ENCODE measurements at regions not wholly inside any gene's neighbourhood (a gene's known extent, or its start where the extent isn't known, plus 50 kb on each side); places are given as distances from the start of the nearest gene placed in this dataset.
"Not testable (repeated sequence)": the region's sequence is repeated elsewhere in the genome, so short reads cannot be mapped to it uniquely, and the experiment has no call there.

DNA sequence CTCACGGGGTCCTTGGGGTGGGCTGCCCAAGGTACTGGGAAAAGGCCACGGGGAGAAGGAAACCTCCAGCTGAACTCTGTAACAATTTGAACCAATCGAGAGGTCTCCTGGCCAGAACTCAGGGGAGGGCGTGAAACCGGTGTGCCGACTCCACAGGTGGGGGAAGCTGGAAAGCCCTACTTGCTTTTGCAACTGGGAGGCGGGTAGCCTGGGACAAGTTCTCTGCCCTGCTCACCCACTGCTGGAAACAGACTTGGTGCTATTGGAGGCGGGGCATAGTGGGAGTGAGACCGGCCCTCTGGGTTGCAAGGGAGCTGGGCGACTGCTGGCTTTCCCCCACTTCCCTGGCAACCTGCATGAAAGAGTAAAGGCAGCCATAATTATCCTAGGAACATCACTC lies 73.2 kb upstream of the SLIT3 start:
- WGBS = 86% methylated on average over 10 of the region's 10 CpGs

DNA sequence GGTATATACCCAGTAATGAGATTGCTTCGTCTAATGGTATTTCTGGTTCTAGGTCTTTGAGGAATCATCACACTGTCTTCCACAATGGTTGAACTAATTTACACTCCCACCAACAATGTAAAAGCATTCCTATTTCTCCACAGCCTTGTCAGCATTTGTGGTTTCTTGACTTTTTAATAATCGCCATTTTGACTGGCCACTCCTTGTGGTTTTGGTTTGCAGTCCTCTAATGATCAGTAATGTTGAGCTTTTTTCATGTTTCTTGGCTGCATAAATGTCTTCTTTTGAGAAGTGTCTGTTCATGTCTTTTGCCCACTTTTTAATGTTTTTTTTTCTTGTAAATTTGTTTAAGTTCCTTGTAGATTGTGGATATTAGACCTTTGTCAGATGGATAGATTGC lies 70.9 kb upstream of the SLIT3 start:
- not testable (repeated sequence) for H3K4me1 ChIP-seq; H3K36me3 ChIP-seq; H3K27me3 ChIP-seq; H3K9me3 ChIP-seq; H3K27ac ChIP-seq; H3K4me3 ChIP-seq; DNase-seq (ENCODE audit: low spot score in 2 of 2)
- WGBS = 84% methylated on average over 2 of the region's 2 CpGs

More for the DNA sequence above, 73.2 kb upstream of the SLIT3 start:
- Histone ChIP-seq H3K36me3 (no peaks in the 10 kb centered on the region), H3K27ac (no peak overlapping the region), H3K9me3 (no peaks in the 10 kb centered on the region), H3K27me3 (no peaks in the 10 kb centered on the region), H3K4me1 (no peaks in the 10 kb centered on the region), H3K4me3 (no peak overlapping the region)
- TF ChIP-seq EP300 (IDR thresholded peaks at IDR 0.05) (no peak), POLR2A (IDR thresholded peaks at IDR 0.05) (no peak), CTCF (IDR thresholded peaks at IDR 0.05) (no peak), POLR2AphosphoS5 (IDR thresholded peaks at IDR 0.05) (no peak)
- DNase-seq (ENCODE audit: low spot score in 2 of 2) = no peak

GRCh38 chr5:169369130-169369529 lies 68.2 kb upstream of the SLIT3 start:
- Histone ChIP-seq H3K9me3 (no peaks in the 10 kb centered on the region), H3K4me3 (no peak overlapping the region), H3K36me3 (no peaks in the 10 kb centered on the region), H3K4me1 (no peaks in the 10 kb centered on the region), H3K27ac (no peak overlapping the region), H3K27me3 (no peaks in the 10 kb centered on the region)
- TF ChIP-seq EP300 (IDR thresholded peaks at IDR 0.05) (no peak), POLR2A (IDR thresholded peaks at IDR 0.05) (no peak), POLR2AphosphoS5 (IDR thresholded peaks at IDR 0.05) (no peak), CTCF (IDR thresholded peaks at IDR 0.05) (no peak)
- DNase-seq (ENCODE audit: low spot score in 2 of 2) = no peak
- WGBS = 75% methylated on average over 3 of the region's 3 CpGs

- Histone ChIP-seq H3K36me3 (no peaks in the 10 kb centered on the region), H3K9me3 (no peaks in the 10 kb centered on the region), H3K4me1 (no peaks in the 10 kb centered on the region), H3K27ac (no peak overlapping the region), H3K27me3 (no peaks in the 10 kb centered on the region), H3K4me3 (no peak overlapping the region)
- WGBS = 84% methylated on average over 2 of the region's 2 CpGs
- no peak for DNase-seq (ENCODE audit: low spot score in 2 of 2)
- no peak for TF ChIP-seq EP300 (IDR thresholded peaks at IDR 0.05)
- TF ChIP-seq POLR2A (IDR thresholded peaks at IDR 0.05) = no peak
- TF ChIP-seq CTCF (IDR thresholded peaks at IDR 0.05) = no peak
- no peak for TF ChIP-seq POLR2AphosphoS5 (IDR thresholded peaks at IDR 0.05)
Observed at GRCh38 chr5:169367861-169368260, 66.9 kb upstream of the SLIT3 start.

GRCh38 chr5:169357291-169357690 lies 56.4 kb upstream of the SLIT3 start:
- Histone ChIP-seq H3K4me1 (no peaks in the 10 kb centered on the region), H3K27ac (no peak overlapping the region), H3K27me3 (no peaks in the 10 kb centered on the region), H3K4me3 (no peak overlapping the region), H3K9me3 (no peaks in the 10 kb centered on the region), H3K36me3 (no peaks in the 10 kb centered on the region)
- TF ChIP-seq POLR2AphosphoS5 (IDR thresholded peaks at IDR 0.05) (no peak), CTCF (IDR thresholded peaks at IDR 0.05) (no peak), EP300 (IDR thresholded peaks at IDR 0.05) (no peak), POLR2A (IDR thresholded peaks at IDR 0.05) (no peak)
- no peak for DNase-seq (ENCODE audit: low spot score in 2 of 2)
- WGBS = 87% methylated on average over 1 of the region's 1 CpG

DNA sequence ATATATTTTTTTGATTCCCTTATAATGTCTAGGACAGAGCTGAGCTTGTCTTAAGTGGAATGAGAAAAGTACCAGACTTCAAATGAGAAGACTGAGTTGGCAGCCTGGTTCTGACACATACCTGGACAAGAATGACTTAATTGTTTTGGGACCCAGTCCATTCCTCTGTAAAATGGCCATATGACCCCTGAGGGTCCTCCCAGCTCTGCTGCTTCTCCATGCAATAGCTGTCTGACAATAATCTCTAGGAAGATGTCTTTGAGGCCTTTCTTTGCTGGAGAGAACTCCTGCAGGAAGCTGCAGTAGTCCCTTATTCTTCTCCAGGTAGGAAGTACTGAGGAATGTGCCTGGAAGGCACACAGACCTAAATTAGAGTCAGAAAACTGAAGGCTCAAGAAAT lies 55.9 kb upstream of the SLIT3 start:
- no peaks in the 10 kb centered on the region for H3K4me1 ChIP-seq
- H3K9me3 ChIP-seq = no peaks in the 10 kb centered on the region
- H3K36me3 ChIP-seq = no peaks in the 10 kb centered on the region
- no peaks in the 10 kb centered on the region for H3K27me3 ChIP-seq
- H3K27ac ChIP-seq = no peak overlapping the region
- no peak for DNase-seq (ENCODE audit: low spot score in 2 of 2)
- TF ChIP-seq CTCF (IDR thresholded peaks at IDR 0.05) = no peak
- TF ChIP-seq EP300 (IDR thresholded peaks at IDR 0.05) = no peak
- no peak for TF ChIP-seq POLR2A (IDR thresholded peaks at IDR 0.05)
- no peak overlapping the region for H3K4me3 ChIP-seq
